K562 (cell line): ENCODE measurements at regions not wholly inside any gene's neighbourhood (a gene's known extent, or its start where the extent isn't known, plus 50 kb on each side); places are given as distances from the start of the nearest gene placed in this dataset.

Source experiments
- BRCA1 ChIP-seq, 2 experiments: fragments of 450-650 bp in 1 of 2; sonication (generic) in 1 of 2; formaldehyde crosslinking in 1 of 2; IDR thresholded peaks; 2 replicates each; pipeline versions ENCODE4 v1.5.0 to v1.6.1; 2017 to 2020; ENCODE audit warnings: mild to moderate bottlenecking in 1 of 2, missing genetic modification reagents in 1 of 2
- CBFB ChIP-seq: sonication (generic); formaldehyde crosslinking; IDR thresholded peaks from 2 replicates; pipeline ENCODE4 v1.4.0; 2020; ENCODE audit warnings: mild to moderate bottlenecking, missing genetic modification reagents
- CTCF ChIP-seq, 3 experiments: IDR thresholded peaks in 2 of 3; conservative IDR thresholded peaks in 1 of 3; 2 replicates each; pipeline ENCODE4 v1.5.1; 2011 to 2012; ENCODE audit warnings: low read length in 3 of 3, mild to moderate bottlenecking in 3 of 3, control low read depth in 2 of 3, improper control_type of control experiment in 1 of 3, inconsistent platforms in 1 of 3, low read depth in 1 of 3, mixed read lengths in 1 of 3, moderate library complexity in 1 of 3; ENCODE audit not compliant: insufficient read depth in 2 of 3
- DLX4 ChIP-seq: fragments of 250-450 bp; sonication (Bioruptor Pico); IDR thresholded peaks from 2 replicates; pipeline ENCODE4 v1.6.1; 2021; ENCODE audit warnings: mild to moderate bottlenecking
- ETV6 ChIP-seq, 3 experiments: fragments of 150-350 bp in 1 of 3; sonication (generic) in 1 of 3; formaldehyde crosslinking in 1 of 3; IDR thresholded peaks; 2 replicates each; pipeline versions ENCODE4 v1.6.1 to v1.8.0; 2014 to 2022; ENCODE audit warnings: borderline replicate concordance in 2 of 3, low read depth in 2 of 3, antibody characterized with exemption in 1 of 3, low read length in 1 of 3, mild to moderate bottlenecking in 1 of 3, missing genetic modification reagents in 1 of 3
- HDAC1 ChIP-seq, 2 experiments: fragments of 450-650 bp; IDR thresholded peaks; 2 replicates each; pipeline ENCODE4 v1.6.1; 2016 to 2017; ENCODE audit warnings: inconsistent platforms in 1 of 2, mild to moderate bottlenecking in 1 of 2, moderate library complexity in 1 of 2
- HDAC6 ChIP-seq: IDR thresholded peaks from 2 replicates; pipeline ENCODE4 v1.6.1; 2012; ENCODE audit warnings: low read depth, mild to moderate bottlenecking, control low read depth, inconsistent platforms, low read length, moderate library complexity
- MYBL2 ChIP-seq, 2 experiments: fragments of 450-650 bp in 1 of 2; sonication (generic) in 1 of 2; formaldehyde crosslinking in 1 of 2; IDR thresholded peaks; 2 replicates each; pipeline versions ENCODE4 v1.6.1 to v1.8.1; 2017 to 2022; ENCODE audit warnings: borderline replicate concordance in 1 of 2, inconsistent platforms in 1 of 2, low read depth in 1 of 2, mild to moderate bottlenecking in 1 of 2, missing genetic modification reagents in 1 of 2, moderate library complexity in 1 of 2
- NFIC ChIP-seq: fragments of 450-650 bp; IDR thresholded peaks from 2 replicates; pipeline ENCODE4 v1.6.1; 2017; ENCODE audit warnings: mild to moderate bottlenecking, inconsistent platforms
- SIRT6 ChIP-seq: IDR thresholded peaks from one replicate; pipeline ENCODE4 v1.6.1; 2012; ENCODE audit warnings: low read depth, mild to moderate bottlenecking, control low read depth, inconsistent platforms, low read length, moderate library complexity
- WHSC1 ChIP-seq: IDR thresholded peaks from one replicate; pipeline ENCODE4 v1.6.1; 2012; ENCODE audit warnings: low read length, control low read depth, inconsistent platforms
- ZNF12 ChIP-seq: sonication (generic); formaldehyde crosslinking; IDR thresholded peaks from 2 replicates; pipeline ENCODE4 v1.4.0; 2020; ENCODE audit warnings: mild to moderate bottlenecking, missing genetic modification reagents
- TF ChIP-seq, protein P1 (sequence below), 2 experiments: fragments of 450-650 bp; IDR thresholded peaks; 2 replicates each; pipeline ENCODE4 v1.6.1; 2016
- TF ChIP-seq, protein P2 (sequence below): fragments of 450-650 bp; formaldehyde crosslinking; IDR thresholded peaks from 2 replicates; pipeline ENCODE4 v1.4.0; 2020; ENCODE audit warnings: mild to moderate bottlenecking, moderate library complexity

GRCh38 chr7:68969571-68969970, 628.7 kb upstream of the AUTS2 start:
- TF ChIP-seq HDAC1 (IDR thresholded peaks at IDR 0.05) (no peak), NFIC (no peak), MYBL2 (IDR thresholded peaks at IDR 0.05; ENCODE audit: low read depth) (no peak), MYBL2 (CRISPR knock-in tag; IDR thresholded peaks at IDR 0.05; ENCODE audit: borderline replicate concordance) (no peak), SIRT6 (no peak), WHSC1 (no peak), CBFB (CRISPR knock-in tag) (no peak), CTCF (IDR thresholded peaks at IDR 0.05 in 2 of 3, conservative IDR thresholded peaks at IDR 0.05 in 1 of 3; ENCODE audit: insufficient read depth in 2 of 3, low read depth in 1 of 3, low read length in 3 of 3) (no peak), HDAC6 (no peak), DLX4 (CRISPR knock-in tag) (no peak), ZNF12 (CRISPR knock-in tag) (no peak), ETV6 (IDR thresholded peaks at IDR 0.05; ENCODE audit: borderline replicate concordance in 1 of 2, low read depth in 2 of 2, low read length in 1 of 2) (no peak), ETV6 (CRISPR knock-in tag; IDR thresholded peaks at IDR 0.05; ENCODE audit: borderline replicate concordance) (no peak), BRCA1 (IDR thresholded peaks at IDR 0.05) (no peak), BRCA1 (CRISPR knock-in tag; IDR thresholded peaks at IDR 0.05) (no peak)
- TF ChIP-seq, protein P1, sequence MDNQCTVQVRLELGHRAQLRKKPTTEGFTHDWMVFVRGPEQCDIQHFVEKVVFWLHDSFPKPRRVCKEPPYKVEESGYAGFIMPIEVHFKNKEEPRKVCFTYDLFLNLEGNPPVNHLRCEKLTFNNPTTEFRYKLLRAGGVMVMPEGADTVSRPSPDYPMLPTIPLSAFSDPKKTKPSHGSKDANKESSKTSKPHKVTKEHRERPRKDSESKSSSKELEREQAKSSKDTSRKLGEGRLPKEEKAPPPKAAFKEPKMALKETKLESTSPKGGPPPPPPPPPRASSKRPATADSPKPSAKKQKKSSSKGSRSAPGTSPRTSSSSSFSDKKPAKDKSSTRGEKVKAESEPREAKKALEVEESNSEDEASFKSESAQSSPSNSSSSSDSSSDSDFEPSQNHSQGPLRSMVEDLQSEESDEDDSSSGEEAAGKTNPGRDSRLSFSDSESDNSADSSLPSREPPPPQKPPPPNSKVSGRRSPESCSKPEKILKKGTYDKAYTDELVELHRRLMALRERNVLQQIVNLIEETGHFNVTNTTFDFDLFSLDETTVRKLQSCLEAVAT (IDR thresholded peaks at IDR 0.05): no peak
- TF ChIP-seq, protein P2, sequence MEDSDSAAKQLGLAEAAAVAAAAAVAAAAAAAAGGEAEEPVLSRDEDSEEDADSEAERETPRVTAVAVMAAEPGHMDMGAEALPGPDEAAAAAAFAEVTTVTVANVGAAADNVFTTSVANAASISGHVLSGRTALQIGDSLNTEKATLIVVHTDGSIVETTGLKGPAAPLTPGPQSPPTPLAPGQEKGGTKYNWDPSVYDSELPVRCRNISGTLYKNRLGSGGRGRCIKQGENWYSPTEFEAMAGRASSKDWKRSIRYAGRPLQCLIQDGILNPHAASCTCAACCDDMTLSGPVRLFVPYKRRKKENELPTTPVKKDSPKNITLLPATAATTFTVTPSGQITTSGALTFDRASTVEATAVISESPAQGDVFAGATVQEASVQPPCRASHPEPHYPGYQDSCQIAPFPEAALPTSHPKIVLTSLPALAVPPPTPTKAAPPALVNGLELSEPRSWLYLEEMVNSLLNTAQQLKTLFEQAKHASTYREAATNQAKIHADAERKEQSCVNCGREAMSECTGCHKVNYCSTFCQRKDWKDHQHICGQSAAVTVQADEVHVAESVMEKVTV: no peak
